ENCODE measurements at regions not wholly inside any gene's neighbourhood (a gene's known extent, or its start where the extent isn't known, plus 50 kb on each side); places are given as distances from the start of the nearest gene placed in this dataset.

DNA sequence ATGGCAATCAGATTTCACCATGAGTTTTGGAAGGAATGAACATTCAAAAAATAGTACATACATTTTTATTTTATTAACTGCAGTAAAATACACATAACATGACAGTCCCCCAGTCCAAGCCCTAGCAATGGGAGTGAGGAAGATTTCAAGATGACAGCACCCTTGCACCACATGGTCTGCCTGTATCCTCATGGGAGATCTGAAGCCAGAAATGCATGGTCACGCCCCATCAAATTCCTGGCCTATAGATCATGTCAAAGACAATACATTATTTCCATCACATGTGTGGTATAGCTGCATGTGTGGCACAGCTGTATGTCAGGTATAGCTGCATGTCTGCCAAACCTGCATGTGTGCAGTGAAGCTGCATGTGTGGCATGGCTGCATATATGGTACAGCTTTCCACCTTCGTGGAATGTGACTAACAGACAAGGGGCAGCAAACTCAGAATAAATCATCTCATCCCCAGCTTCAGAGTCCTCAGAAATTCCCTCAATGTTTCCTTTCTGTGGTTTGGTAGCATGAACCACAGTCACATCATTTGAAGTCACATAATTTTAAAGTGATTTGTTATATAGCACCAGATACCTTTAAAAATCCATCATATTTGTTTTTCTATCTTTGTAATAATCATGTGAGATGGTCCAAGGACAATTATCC, 518.2 kb upstream of the SOX11 start:
- POLR2A ChIA-PET, result no interaction called here
- ATAC-seq, result no peak

DNA sequence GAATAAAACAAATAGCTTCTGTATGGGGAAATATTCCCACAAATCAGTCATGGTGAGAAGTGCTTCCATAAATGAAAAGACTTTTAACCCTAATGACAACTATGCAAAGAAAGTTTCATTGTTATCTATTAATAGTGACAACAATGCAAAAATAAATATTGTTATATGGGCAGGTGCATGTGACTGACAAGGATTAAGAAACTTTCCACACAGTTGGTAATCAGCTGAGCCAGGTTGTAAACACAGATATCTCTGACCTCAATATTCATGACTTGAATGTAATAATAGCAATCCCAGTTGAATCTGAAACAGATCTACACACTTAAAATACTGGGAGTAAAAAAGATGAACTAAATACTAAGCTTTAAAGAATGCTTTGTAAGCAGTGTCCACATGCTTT, 517.0 kb upstream of the SOX11 start:
- no peak for FAIRE-seq
- TF ChIP-seq, protein P1, sequence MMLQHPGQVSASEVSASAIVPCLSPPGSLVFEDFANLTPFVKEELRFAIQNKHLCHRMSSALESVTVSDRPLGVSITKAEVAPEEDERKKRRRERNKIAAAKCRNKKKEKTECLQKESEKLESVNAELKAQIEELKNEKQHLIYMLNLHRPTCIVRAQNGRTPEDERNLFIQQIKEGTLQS (CRISPR knock-in tag; IDR thresholded peaks at IDR 0.05), result no peak
- TF ChIP-seq CC2D1A (CRISPR knock-in tag; IDR thresholded peaks at IDR 0.05) (no peak), TGIF2 (CRISPR knock-in tag; IDR thresholded peaks at IDR 0.05) (no peak), ZNF556 (CRISPR knock-in tag; IDR thresholded peaks at IDR 0.05; ENCODE audit: borderline replicate concordance) (no peak), SCMH1 (CRISPR knock-in tag; IDR thresholded peaks at IDR 0.05; ENCODE audit: borderline replicate concordance) (no peak), ZBTB7B (CRISPR knock-in tag; IDR thresholded peaks at IDR 0.05) (no peak), ZNF230 (CRISPR knock-in tag; IDR thresholded peaks at IDR 0.05) (no peak), NCOR1 (IDR thresholded peaks at IDR 0.05; ENCODE audit: borderline replicate concordance, low read length) (no peak)
- TF ChIP-seq, protein P2, sequence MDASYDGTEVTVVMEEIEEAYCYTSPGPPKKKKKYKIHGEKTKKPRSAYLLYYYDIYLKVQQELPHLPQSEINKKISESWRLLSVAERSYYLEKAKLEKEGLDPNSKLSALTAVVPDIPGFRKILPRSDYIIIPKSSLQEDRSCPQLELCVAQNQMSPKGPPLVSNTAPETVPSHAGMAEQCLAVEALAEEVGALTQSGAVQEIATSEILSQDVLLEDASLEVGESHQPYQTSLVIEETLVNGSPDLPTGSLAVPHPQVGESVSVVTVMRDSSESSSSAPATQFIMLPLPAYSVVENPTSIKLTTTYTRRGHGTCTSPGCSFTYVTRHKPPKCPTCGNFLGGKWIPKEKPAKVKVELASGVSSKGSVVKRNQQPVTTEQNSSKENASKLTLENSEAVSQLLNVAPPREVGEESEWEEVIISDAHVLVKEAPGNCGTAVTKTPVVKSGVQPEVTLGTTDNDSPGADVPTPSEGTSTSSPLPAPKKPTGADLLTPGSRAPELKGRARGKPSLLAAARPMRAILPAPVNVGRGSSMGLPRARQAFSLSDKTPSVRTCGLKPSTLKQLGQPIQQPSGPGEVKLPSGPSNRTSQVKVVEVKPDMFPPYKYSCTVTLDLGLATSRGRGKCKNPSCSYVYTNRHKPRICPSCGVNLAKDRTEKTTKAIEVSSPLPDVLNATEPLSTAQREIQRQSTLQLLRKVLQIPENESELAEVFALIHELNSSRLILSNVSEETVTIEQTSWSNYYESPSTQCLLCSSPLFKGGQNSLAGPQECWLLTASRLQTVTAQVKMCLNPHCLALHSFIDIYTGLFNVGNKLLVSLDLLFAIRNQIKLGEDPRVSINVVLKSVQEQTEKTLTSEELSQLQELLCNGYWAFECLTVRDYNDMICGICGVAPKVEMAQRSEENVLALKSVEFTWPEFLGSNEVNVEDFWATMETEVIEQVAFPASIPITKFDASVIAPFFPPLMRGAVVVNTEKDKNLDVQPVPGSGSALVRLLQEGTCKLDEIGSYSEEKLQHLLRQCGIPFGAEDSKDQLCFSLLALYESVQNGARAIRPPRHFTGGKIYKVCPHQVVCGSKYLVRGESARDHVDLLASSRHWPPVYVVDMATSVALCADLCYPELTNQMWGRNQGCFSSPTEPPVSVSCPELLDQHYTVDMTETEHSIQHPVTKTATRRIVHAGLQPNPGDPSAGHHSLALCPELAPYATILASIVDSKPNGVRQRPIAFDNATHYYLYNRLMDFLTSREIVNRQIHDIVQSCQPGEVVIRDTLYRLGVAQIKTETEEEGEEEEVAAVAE (CRISPR knock-in tag; IDR thresholded peaks at IDR 0.05; ENCODE audit: borderline replicate concordance), result no peak

More for the DNA sequence above, 518.2 kb upstream of the SOX11 start:
- Histone ChIP-seq H3K4me1 (ENCODE audit: insufficient read depth, low read length) (no peaks in the 10 kb centered on the region), H3K9ac (ENCODE audit: insufficient read depth, low read depth, low read length) (no peak overlapping the region), H3K27ac (ENCODE audit: extremely low read length, insufficient read depth, low read length) (no peak overlapping the region), H2AFZ (ENCODE audit: low read length) (no peak overlapping the region), H3K27me3 (ENCODE audit: control insufficient read depth in 1 of 2, insufficient read depth in 2 of 2, low read length in 2 of 2) (no peaks in the 10 kb centered on the region), H3K36me3 (replicated peaks in 1 of 2; ENCODE audit: control insufficient read depth in 1 of 2, insufficient read depth in 2 of 2, low read length in 2 of 2) (no peaks in the 10 kb centered on the region), H3K4me2 (ENCODE audit: low read depth, low read length) (no peak overlapping the region), H3K4me3 (replicated peaks in 1 of 3; ENCODE audit: insufficient read depth in 1 of 3, low read depth in 2 of 3, low read length in 3 of 3) (no peak overlapping the region), H3K79me2 (ENCODE audit: insufficient read depth, low read length) (no peaks in the 10 kb centered on the region), H3K9me3 (ENCODE audit: low read length) (peaks cover 94% of the 10 kb centered on the region), H4K20me1 (ENCODE audit: insufficient read depth, low read length) (no peaks in the 10 kb centered on the region)
- 5% methylated on average over 2 of the region's 2 CpGs for WGBS (ENCODE audit: low lambda C conversion rate)
- FAIRE-seq (no peak), DNase-seq (ENCODE audit: low spot score) (no peak)
- CTCF ChIA-PET (ENCODE audit: low intra/inter-chr PET ratio, low total read pairs), result no interaction called here
- BruUV-seq (replicated peaks), result no TSS peak
- intact Hi-C loops (cut with micrococcal nuclease; ENCODE audit: unreplicated experiment), result no loop called here
- in situ Hi-C loops (cut with HindIII; ENCODE audit: extremely low pct_ligation_motif_present, low pct_unique_long_range_greater_than_20kb), result no loop called here
- TF ChIP-seq CHCHD3 (CRISPR knock-in tag; IDR thresholded peaks at IDR 0.05) (no peak), TEAD3 (CRISPR knock-in tag; optimal IDR thresholded peaks at IDR 0.05; ENCODE audit: borderline replicate concordance) (no peak), SRF (IDR thresholded peaks at IDR 0.05; ENCODE audit: low read depth, low read length) (no peak), ZNF772 (CRISPR knock-in tag; IDR thresholded peaks at IDR 0.05) (no peak), CREM (IDR thresholded peaks at IDR 0.05) (no peak), CREM (CRISPR knock-in tag; IDR thresholded peaks at IDR 0.05) (no peak), CBX1 (IDR thresholded peaks at IDR 0.05; ENCODE audit: low read depth) (no peak), PAWR (CRISPR knock-in tag; IDR thresholded peaks at IDR 0.05; ENCODE audit: borderline replicate concordance) (no peak), ZNF766 (CRISPR knock-in tag; IDR thresholded peaks at IDR 0.05; ENCODE audit: borderline replicate concordance) (no peak)
- TF ChIP-seq, protein P3, sequence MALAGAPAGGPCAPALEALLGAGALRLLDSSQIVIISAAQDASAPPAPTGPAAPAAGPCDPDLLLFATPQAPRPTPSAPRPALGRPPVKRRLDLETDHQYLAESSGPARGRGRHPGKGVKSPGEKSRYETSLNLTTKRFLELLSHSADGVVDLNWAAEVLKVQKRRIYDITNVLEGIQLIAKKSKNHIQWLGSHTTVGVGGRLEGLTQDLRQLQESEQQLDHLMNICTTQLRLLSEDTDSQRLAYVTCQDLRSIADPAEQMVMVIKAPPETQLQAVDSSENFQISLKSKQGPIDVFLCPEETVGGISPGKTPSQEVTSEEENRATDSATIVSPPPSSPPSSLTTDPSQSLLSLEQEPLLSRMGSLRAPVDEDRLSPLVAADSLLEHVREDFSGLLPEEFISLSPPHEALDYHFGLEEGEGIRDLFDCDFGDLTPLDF (CRISPR knock-in tag; IDR thresholded peaks at IDR 0.05), result no peak

More for the DNA sequence above, 517.0 kb upstream of the SOX11 start:
- BruUV-seq (replicated peaks), result no TSS peak
- ChIA-PET CTCF (ENCODE audit: low intra/inter-chr PET ratio, low total read pairs) (no interaction called here), POLR2A (no interaction called here)
- in situ Hi-C loops (cut with HindIII; ENCODE audit: extremely low pct_ligation_motif_present, low pct_unique_long_range_greater_than_20kb) (no loop called here), intact Hi-C loops (cut with micrococcal nuclease; ENCODE audit: unreplicated experiment) (no loop called here)
- ATAC-seq (no peak), DNase-seq (ENCODE audit: low spot score) (no peak)
- H3K27ac ChIP-seq (ENCODE audit: extremely low read length, insufficient read depth, low read length), result no peak overlapping the region
- no peaks in the 10 kb centered on the region for H3K4me1 ChIP-seq (ENCODE audit: insufficient read depth, low read length)
- H2AFZ ChIP-seq (ENCODE audit: low read length), result no peak overlapping the region
- no peaks in the 10 kb centered on the region for H4K20me1 ChIP-seq (ENCODE audit: insufficient read depth, low read length)
- no peak overlapping the region for H3K9ac ChIP-seq (ENCODE audit: insufficient read depth, low read depth, low read length)
- H3K4me3 ChIP-seq (replicated peaks in 1 of 3; ENCODE audit: insufficient read depth in 1 of 3, low read depth in 2 of 3, low read length in 3 of 3), result no peak overlapping the region
- no peaks in the 10 kb centered on the region for H3K27me3 ChIP-seq (ENCODE audit: control insufficient read depth in 1 of 2, insufficient read depth in 2 of 2, low read length in 2 of 2)
- H3K36me3 ChIP-seq (replicated peaks in 1 of 2; ENCODE audit: control insufficient read depth in 1 of 2, insufficient read depth in 2 of 2, low read length in 2 of 2), result no peaks in the 10 kb centered on the region
- no peaks in the 10 kb centered on the region for H3K79me2 ChIP-seq (ENCODE audit: insufficient read depth, low read length)
- H3K4me2 ChIP-seq (ENCODE audit: low read depth, low read length), result no peak overlapping the region
- H3K9me3 ChIP-seq (ENCODE audit: low read length), result peaks cover 90% of the 10 kb centered on the region
